Immature natural killer cell (primary cell): ENCODE measurements at regions not wholly inside any gene's neighbourhood (a gene's known extent, or its start where the extent isn't known, plus 50 kb on each side); places are given as distances from the start of the nearest gene placed in this dataset.

Experiments
- DNase-seq, 3 donors: peaks; one replicate each; pipeline ENCODE4 v3.0.0; 2022; ENCODE audit warnings: mixed read lengths in 1 of 3
- H3K27ac Mint-ChIP-seq, 6 donors: one replicate each; pipeline ENCODE4 v1.8.0; 2020; ENCODE audit warnings: mixed read lengths in 6 of 6, mild to moderate bottlenecking in 5 of 6, inconsistent platforms in 4 of 6, moderate library complexity in 3 of 6
- H3K27me3 Mint-ChIP-seq, 3 donors: one replicate each; pipeline ENCODE4 v1.8.0; 2020 to 2021; ENCODE audit warnings: low read depth in 3 of 3, mild to moderate bottlenecking in 3 of 3, mixed read lengths in 3 of 3, moderate library complexity in 3 of 3, inconsistent platforms in 1 of 3
- H3K36me3 Mint-ChIP-seq, 3 donors: one replicate each; pipeline ENCODE4 v1.8.0; 2020; ENCODE audit warnings: mixed read lengths in 3 of 3, inconsistent platforms in 2 of 3, mild to moderate bottlenecking in 2 of 3
- H3K4me1 Mint-ChIP-seq, 2 donors: one replicate each; pipeline ENCODE4 v1.8.0; 2020; ENCODE audit warnings: inconsistent platforms in 2 of 2, mild to moderate bottlenecking in 2 of 2, mixed read lengths in 2 of 2, moderate library complexity in 1 of 2
- H3K4me3 Mint-ChIP-seq, 5 donors: one replicate each; pipeline ENCODE4 v1.8.0; 2020; ENCODE audit warnings: mild to moderate bottlenecking in 5 of 5, mixed read lengths in 5 of 5, inconsistent platforms in 3 of 5, moderate library complexity in 3 of 5
- H3K9me3 Mint-ChIP-seq, 6 donors: one replicate each; pipeline ENCODE4 v1.8.0; 2020; ENCODE audit warnings: mild to moderate bottlenecking in 6 of 6, mixed read lengths in 6 of 6, inconsistent platforms in 4 of 6, moderate library complexity in 3 of 6

DNA sequence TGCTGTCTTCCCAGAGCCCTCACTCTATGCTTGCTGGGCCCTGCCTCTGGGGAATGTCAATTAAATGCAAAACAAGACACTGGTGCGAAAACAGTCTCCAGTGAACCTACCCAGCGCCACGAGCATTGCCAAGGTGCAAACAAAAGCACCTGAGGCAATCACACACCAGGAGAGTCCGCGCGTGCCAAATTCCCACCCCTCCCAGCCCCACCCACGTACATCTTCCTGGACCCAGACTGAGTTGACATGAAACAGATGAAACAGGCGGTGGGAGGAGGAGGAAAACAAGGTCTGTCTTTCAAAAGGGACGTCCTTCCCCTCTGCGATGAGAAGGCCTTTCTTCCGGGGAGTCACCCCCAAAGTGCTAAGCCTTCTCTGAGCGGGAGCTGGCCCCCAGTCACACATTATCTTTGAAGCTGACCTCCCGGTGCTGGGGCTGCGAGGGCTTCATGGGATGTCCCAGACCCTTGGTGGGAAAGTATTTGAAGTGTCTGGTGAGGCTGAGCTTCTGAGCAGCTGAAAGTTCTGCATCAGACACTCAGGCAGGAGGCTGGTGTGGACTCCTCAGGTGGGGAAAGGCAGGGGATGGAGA is 200.4 kb downstream of the AXIN2 start:
- Mint-ChIP-seq H3K4me1 (no peaks in the 10 kb centered on the region), H3K4me3 (no peak overlapping the region), H3K27me3 (peaks cover 5 to 10% (median 6%) of the 10 kb centered on the region in 3 donors), H3K36me3 (no peaks in the 10 kb centered on the region), H3K27ac (no peak overlapping the region), H3K9me3 (no peaks in the 10 kb centered on the region)
- DNase-seq: no peak

DNA sequence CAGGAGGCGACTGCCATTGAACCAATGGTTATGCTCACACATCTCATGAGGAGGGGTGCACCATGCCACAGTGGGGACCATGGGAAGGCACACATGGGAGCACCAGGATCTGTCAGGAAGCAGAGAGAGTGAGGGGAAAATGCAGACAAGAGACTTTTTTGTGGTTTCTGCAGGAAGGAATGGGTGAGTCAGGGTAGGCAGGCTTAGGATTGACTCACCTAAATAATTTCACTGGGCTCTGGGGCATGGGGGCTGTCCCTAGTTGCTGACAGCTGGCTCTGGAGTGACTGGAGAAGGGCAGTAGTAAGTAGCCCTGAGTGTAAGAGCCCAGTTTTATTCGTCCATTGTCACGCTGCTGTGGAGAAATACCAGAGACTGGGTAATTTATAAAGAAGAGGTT is 202.4 kb downstream of the AXIN2 start:
- no peak overlapping the region for H3K27ac Mint-ChIP-seq
- H3K9me3 Mint-ChIP-seq: no peaks in the 10 kb centered on the region
- no peaks in the 10 kb centered on the region for H3K36me3 Mint-ChIP-seq
- H3K4me3 Mint-ChIP-seq: no peak overlapping the region
- no peak for DNase-seq
- H3K27me3 Mint-ChIP-seq: peaks cover 5 to 7% (median 5%) of the 10 kb centered on the region in 3 donors
- no peaks in the 10 kb centered on the region for H3K4me1 Mint-ChIP-seq

DNA sequence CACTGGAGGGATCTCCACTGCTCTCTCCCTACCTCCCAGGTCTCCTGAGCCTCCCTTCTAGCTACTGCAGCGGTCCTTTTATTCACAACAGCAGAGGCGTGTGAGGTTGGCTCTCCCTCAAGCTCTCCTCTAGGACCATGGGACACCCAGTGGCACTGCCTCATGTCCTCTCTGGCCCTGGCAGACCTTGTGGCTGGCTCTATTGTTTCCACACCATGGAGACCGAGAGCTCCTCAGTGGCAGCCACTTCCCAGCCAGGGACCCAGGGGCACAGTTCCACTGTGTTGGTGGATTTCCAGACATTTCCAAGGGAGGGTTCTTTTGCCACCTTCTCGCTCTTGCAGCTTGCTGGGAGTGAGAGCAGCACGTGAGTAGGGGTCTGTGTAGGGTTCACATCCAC is 204.9 kb downstream of the AXIN2 start:
- Mint-ChIP-seq H3K4me3 (no peak overlapping the region), H3K36me3 (no peaks in the 10 kb centered on the region), H3K27ac (no peak overlapping the region), H3K9me3 (no peaks in the 10 kb centered on the region), H3K27me3 (peaks cover 5 to 8% (median 7%) of the 10 kb centered on the region in 3 donors), H3K4me1 (no peaks in the 10 kb centered on the region)
- DNase-seq: no peak

DNA sequence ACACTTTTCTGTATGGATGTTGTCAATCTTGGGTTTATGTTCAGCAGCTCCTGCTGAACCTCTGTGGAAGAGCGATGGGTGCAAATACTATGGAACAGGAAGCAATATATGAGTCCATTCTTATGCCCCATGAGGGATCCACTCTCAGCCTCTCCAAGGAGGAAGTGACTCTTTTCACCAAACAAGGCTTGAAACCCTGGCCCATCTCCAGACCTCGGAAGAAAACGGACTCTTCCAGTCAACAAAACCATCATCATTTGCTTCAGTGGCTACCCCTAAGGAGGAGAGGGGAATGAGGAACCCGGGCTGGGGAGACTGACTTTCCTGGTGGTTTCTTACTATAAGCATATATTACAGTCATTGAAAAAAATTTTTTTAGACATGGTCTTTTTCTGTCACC is 206.2 kb downstream of the AXIN2 start:
- Mint-ChIP-seq H3K9me3 (peaks cover 0 to 6% (median 0%) of the 10 kb centered on the region in 6 donors), H3K4me1 (no peaks in the 10 kb centered on the region), H3K27me3 (peaks cover 7 to 16% (median 9%) of the 10 kb centered on the region in 3 donors), H3K4me3 (no peak overlapping the region), H3K27ac (no peak overlapping the region), H3K36me3 (peaks cover 0 to 4% (median 0%) of the 10 kb centered on the region in 3 donors)
- DNase-seq: no peak

GRCh38 chr17:65349916-65350315 is 211.5 kb downstream of the AXIN2 start:
- Mint-ChIP-seq H3K27ac (no peak overlapping the region), H3K9me3 (peaks cover 0 to 6% (median under 1%) of the 10 kb centered on the region in 6 donors), H3K4me3 (no peak overlapping the region), H3K4me1 (no peaks in the 10 kb centered on the region), H3K27me3 (peaks cover 0 to 16% (median 5%) of the 10 kb centered on the region in 3 donors), H3K36me3 (peaks cover 0 to 4% (median 0%) of the 10 kb centered on the region in 3 donors)
- no peak for DNase-seq

DNA sequence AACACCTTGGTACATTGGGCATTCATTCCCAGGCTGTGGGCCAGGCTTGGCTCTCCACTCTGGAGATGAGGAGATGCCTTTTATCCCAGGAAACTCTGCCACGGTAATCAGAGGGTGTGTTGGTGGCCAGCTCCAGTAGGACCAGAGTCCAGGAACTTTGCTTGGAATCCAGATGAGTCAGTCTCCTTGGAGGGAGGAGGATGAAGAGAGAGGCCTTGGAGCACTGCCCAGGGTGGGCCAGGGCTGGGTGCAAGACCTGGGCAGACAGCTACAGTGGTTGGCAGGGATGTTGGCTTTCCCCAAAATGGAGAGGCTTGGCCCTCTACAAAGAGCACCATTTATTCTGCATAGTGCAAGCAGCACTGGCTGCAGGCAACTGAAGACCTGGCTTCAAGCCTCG is 209.0 kb downstream of the RGS9 start:
- Mint-ChIP-seq H3K4me1 (no peaks in the 10 kb centered on the region), H3K4me3 (no peak overlapping the region), H3K27ac (no peak overlapping the region), H3K9me3 (peaks cover 0 to 2% (median under 1%) of the 10 kb centered on the region in 6 donors), H3K27me3 (peaks cover 4 to 13% (median 7%) of the 10 kb centered on the region in 3 donors), H3K36me3 (peaks cover 0 to 4% (median 0%) of the 10 kb centered on the region in 3 donors)
- no peak for DNase-seq

DNA sequence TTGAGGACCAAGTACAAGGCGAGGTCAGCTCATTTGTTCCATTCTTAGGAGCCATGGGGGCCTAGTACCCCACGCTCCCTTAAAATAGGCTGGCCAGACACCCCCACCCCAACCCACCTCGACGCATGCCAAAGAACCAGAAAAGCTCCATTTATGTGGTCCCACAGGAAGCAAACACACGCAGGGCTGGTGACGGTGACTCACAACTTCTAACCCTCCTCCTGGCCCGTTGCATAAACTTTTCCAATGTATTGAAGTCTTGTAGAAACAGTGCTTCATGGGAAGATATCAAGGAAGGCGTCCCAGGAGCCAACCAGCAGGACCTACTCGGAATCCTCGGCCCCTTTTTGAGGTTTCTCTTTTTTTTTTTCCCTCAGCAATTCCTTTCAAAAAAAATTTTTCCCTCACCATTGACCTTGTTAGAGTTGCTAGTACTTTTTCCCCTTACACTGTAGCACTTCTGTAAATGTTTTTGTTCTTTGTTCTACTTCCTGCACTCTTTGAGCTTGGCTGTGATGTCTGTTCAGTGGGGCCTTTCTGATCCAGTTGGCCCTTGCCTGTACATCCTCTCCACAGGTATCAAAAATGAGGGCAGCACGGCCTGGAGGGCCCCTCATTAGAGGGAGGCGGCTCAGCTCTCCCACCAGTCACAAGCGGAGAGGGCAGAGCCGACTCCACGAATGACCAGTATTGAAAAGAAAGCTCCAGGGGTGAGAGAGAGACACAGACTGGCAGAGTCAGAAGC is 208.3 kb downstream of the RGS9 start:
- H3K27ac Mint-ChIP-seq: no peak overlapping the region
- peaks cover 2 to 15% (median 14%) of the 10 kb centered on the region in 3 donors for H3K27me3 Mint-ChIP-seq
- peaks cover 0 to 2% (median 0%) of the 10 kb centered on the region in 6 donors for H3K9me3 Mint-ChIP-seq
- DNase-seq: no peak
- H3K36me3 Mint-ChIP-seq: peaks cover 0 to 1% (median 0%) of the 10 kb centered on the region in 3 donors
- no peak overlapping the region for H3K4me3 Mint-ChIP-seq
- no peaks in the 10 kb centered on the region for H3K4me1 Mint-ChIP-seq

GRCh38 chr17:65340401-65340800 is 203.2 kb downstream of the RGS9 start:
- Mint-ChIP-seq H3K27me3 (peaks cover 2 to 20% (median 10%) of the 10 kb centered on the region in 3 donors), H3K4me1 (no peaks in the 10 kb centered on the region), H3K4me3 (no peak overlapping the region), H3K36me3 (peaks cover 0 to 4% (median 0%) of the 10 kb centered on the region in 3 donors), H3K9me3 (peaks cover 0 to 13% (median 2%) of the 10 kb centered on the region in 6 donors), H3K27ac (no peak overlapping the region)
- no peak for DNase-seq

DNA sequence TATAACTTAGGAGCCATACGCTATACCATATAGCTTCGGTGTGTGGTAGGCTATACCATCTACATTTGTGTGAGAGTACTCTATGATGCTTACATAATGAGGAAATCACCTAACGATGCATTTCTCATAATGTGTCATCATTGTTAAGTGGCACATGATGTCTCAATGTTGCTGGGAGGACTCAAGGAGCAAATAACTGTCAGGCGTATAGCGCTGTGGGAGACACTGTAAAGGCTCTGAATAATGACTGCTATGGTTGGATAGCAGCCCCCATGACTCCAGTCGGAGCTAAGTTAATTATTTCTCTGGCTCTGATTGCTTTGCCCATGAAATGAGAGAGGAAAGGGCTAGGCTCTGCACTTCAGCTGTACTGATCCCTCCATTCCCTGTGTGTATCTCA is 197.2 kb downstream of the RGS9 start:
- H3K36me3 Mint-ChIP-seq: peaks cover 0 to 4% (median 0%) of the 10 kb centered on the region in 3 donors
- peaks cover 0 to 13% (median 2%) of the 10 kb centered on the region in 6 donors for H3K9me3 Mint-ChIP-seq
- H3K27me3 Mint-ChIP-seq: peaks cover 4 to 15% (median 6%) of the 10 kb centered on the region in 3 donors
- no peak overlapping the region for H3K27ac Mint-ChIP-seq
- H3K4me1 Mint-ChIP-seq: no peaks in the 10 kb centered on the region
- no peak overlapping the region for H3K4me3 Mint-ChIP-seq
- no peak for DNase-seq

DNA sequence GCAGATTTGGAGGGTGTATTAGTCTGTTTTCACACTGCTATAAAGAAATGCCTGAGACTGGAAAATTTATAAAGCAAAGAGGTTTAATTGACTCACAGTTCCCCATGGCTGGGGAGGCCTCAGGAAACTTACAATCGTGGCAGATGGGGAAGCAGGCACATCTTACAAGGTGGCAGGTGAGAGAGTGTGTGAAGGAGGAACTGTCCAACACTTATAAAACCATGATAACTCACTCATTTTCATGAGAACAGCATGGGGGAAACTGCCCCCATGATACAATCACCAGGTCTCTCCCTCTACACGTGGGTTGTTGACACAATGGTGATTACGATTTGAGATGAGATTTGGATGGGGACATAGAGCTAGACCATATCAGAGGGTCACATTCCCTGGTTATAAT is 195.6 kb downstream of the RGS9 start:
- H3K4me3 Mint-ChIP-seq: no peak overlapping the region
- H3K27me3 Mint-ChIP-seq: peaks cover 3 to 15% (median 9%) of the 10 kb centered on the region in 3 donors
- H3K36me3 Mint-ChIP-seq: peaks cover 0 to 4% (median 0%) of the 10 kb centered on the region in 3 donors
- H3K9me3 Mint-ChIP-seq: peaks cover 0 to 5% (median 0%) of the 10 kb centered on the region in 6 donors
- no peaks in the 10 kb centered on the region for H3K4me1 Mint-ChIP-seq
- H3K27ac Mint-ChIP-seq: no peak overlapping the region
- no peak for DNase-seq

GRCh38 chr17:65332375-65332774 is 195.2 kb downstream of the RGS9 start:
- H3K4me1 Mint-ChIP-seq: no peaks in the 10 kb centered on the region
- H3K27ac Mint-ChIP-seq: no peak overlapping the region
- peaks cover 0 to under 1% (median 0%) of the 10 kb centered on the region in 3 donors for H3K36me3 Mint-ChIP-seq
- DNase-seq: no peak
- peaks cover 3 to 16% (median 9%) of the 10 kb centered on the region in 3 donors for H3K27me3 Mint-ChIP-seq
- no peak overlapping the region for H3K4me3 Mint-ChIP-seq
- peaks cover 0 to under 1% (median 0%) of the 10 kb centered on the region in 6 donors for H3K9me3 Mint-ChIP-seq

DNA sequence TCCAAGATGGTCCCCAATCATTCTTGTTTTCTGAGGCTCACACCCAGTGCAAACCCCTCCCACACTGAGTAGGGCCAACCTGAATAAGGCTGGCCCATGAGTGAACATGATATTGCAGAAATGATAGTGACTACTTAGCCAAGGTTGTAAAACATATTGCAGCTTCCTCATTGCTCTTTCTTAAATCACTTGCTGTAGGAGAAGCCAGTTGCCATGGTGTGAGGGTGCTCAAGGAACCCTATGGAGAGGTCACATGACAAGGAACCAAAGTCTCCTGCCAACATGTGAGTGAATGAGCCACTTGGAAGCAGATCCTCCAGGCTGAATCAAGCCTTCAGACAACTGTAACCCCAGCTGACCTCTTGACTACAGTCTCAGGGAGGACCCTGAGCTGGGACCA is 191.4 kb downstream of the RGS9 start:
- no peak overlapping the region for H3K27ac Mint-ChIP-seq
- no peaks in the 10 kb centered on the region for H3K9me3 Mint-ChIP-seq
- no peaks in the 10 kb centered on the region for H3K36me3 Mint-ChIP-seq
- no peak overlapping the region for H3K4me3 Mint-ChIP-seq
- H3K4me1 Mint-ChIP-seq: no peaks in the 10 kb centered on the region
- H3K27me3 Mint-ChIP-seq: peaks cover under 1 to 13% (median 6%) of the 10 kb centered on the region in 3 donors
- DNase-seq: no peak

GRCh38 chr17:65324611-65325342 is 187.6 kb downstream of the RGS9 start:
- no peak overlapping the region for H3K27ac Mint-ChIP-seq
- DNase-seq: no peak
- no peaks in the 10 kb centered on the region for H3K9me3 Mint-ChIP-seq
- no peak overlapping the region for H3K4me3 Mint-ChIP-seq
- H3K27me3 Mint-ChIP-seq: peaks cover 2 to 5% (median 5%) of the 10 kb centered on the region in 3 donors
- H3K4me1 Mint-ChIP-seq: no peaks in the 10 kb centered on the region
- no peaks in the 10 kb centered on the region for H3K36me3 Mint-ChIP-seq

GRCh38 chr17:65323049-65323448 is 185.9 kb downstream of the RGS9 start:
- Mint-ChIP-seq H3K27me3 (peaks cover under 1 to 5% (median 2%) of the 10 kb centered on the region in 3 donors), H3K4me3 (no peak overlapping the region), H3K4me1 (no peaks in the 10 kb centered on the region)

More at GRCh38 chr17:65323049-65323448, 185.9 kb downstream of the RGS9 start:
- no peaks in the 10 kb centered on the region for H3K9me3 Mint-ChIP-seq
- no peak for DNase-seq
- H3K36me3 Mint-ChIP-seq: no peaks in the 10 kb centered on the region
- H3K27ac Mint-ChIP-seq: no peak overlapping the region
